NCI-H82 treated with DMSO at 0.1 percent for 48 hours (cell line): ENCODE measurements at regions not wholly inside any gene's neighbourhood (a gene's known extent, or its start where the extent isn't known, plus 50 kb on each side); places are given as distances from the start of the nearest gene placed in this dataset.
A peak's percentile ranks its signal among the peaks of the same experiment; 100 is the strongest.

Experiments used
- DNase-seq: peaks from one replicate; lab custom pipeline; 2025; ENCODE audit not compliant: unreplicated experiment; lab: John Stamatoyannopoulos, UW

DNA sequence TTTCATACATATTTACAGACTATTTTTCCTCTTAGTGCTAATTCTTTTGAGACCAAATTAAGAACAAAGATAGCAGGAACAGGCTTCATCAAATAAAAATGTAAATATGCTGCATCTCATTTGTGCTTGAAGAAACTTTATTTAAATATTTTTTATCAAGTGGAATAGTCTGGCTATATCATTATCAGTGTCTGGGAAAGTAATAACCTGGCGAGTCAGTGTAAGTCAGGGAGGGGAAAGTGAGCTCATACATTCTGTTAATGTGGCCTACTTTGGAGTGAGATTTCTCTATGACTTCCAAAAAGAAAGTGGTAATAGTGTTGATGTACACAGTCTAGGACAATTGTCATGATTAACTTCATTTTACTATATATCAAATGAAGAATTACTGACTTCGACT is 1045.1 kb downstream of the ADGRL2 start:
- no peak for DNase-seq

- no peak for DNase-seq
These were observed 1044.4 kb downstream of the ADGRL2 start for GRCh38 chr1:82844911-82845827.

GRCh38 chr1:82844447-82844846 is 1043.7 kb downstream of the ADGRL2 start:
- DNase-seq: no peak

GRCh38 chr1:82843876-82844275 is 1043.1 kb downstream of the ADGRL2 start:
- no peak for DNase-seq

DNA sequence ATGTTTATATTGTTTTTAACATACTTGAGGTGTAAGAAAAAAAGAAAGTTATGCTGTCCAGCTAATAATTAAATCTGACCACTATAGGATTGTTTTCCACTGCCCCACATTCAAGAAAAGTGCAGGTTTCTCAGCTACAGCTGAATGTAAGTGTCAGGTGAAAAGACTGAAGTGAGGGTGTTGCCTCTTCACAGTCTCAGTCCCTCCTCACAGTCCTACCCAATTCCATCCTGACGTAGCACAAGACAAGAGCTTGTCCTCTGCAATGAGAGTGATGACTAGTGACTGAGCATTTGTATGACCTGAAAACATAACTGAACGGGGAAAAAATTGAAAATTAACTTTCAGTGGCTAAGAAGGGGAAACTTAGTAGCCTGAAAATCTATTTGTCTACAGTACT is 1039.5 kb downstream of the ADGRL2 start:
- DNase-seq: no peak

DNA sequence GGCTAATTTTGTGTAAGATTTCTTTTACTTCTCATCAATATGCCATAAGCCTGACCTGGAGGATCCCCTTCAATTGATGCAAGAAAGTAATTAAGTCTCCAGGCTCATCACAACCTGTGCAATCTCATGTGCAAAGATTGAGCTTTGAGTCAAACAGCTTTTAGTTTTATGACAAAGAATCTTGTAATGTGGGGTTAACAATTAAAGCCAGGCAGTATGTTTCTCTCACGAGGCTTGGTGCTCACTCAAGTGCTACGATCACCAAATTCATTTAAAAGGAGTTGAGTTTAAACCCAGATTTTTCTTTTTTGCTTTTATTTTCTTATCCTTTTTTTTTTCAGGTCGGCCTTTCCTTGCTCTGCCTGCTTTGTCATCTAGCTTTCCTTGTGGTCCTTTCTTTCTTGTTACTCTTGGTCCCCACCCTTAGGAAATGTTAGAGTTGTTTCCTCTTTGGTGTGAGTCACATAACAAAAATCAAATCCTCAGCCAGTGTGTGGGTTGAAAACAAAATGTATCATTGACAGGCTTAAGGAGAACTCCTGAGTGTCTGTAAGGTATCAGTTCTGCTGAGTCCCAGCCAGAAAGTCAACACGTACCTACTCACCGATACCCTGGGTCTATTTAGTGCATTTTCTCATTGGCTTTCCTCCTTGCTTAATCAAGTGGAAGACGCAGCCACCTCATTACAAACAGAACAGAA is 1037.2 kb downstream of the ADGRL2 start:
- no peak for DNase-seq

DNA sequence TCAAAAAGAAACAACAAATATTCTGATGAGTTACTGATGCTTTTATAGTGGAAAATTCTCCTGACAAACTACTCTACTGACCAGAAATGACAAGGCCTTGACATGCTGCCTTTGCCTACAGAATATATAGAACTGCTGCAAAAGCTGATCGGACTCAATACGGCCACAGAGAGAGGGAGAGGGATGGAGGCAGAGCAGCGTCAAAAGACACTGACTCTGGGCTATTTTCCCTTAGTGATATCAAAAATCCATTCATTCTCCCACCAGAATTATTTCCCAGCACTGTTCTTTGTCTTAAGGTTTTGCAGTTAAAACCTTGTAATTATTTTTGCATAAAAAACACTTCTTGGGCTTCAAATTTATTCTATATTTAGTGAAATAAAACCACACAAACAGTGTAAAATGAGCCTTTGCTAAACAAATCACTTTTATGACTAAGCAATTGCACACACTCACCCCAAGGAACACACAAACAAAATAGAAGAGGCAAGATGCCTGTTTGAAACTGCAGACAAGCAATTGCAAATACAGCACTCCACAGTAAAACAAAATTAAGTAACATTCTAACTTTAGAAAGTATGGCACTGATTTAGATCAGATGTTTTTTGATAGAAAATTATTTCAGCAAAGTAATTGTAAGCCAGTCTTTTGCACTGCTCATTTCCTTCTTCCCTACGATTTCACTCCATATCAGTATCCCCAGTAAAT is 1036.4 kb downstream of the ADGRL2 start:
- no peak for DNase-seq

- no peak for DNase-seq
These were observed 1035.7 kb downstream of the ADGRL2 start for GRCh38 chr1:82836213-82836972.

GRCh38 chr1:82830690-82831380 is 1030.1 kb downstream of the ADGRL2 start:
- no peak for DNase-seq

DNA sequence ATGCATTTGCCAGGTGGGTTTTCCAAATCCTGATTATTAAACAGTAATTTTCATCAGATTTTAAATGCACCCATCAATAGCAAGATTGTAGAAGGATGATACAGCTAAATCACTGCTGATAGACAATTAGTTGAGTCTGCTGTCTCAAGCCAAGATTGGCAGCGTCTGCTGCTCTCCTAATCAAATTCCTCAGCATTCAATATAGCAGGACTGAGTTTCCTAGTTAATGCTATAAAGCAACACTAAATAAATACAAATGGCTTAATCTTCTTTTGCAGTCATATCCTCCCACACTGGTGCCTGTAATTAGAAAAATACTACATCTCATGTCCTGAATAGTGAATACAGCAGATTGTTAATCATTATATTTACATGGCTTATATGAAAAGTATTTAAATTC is 1028.8 kb downstream of the ADGRL2 start:
- peak; percentile 40 for DNase-seq

- no peak for DNase-seq
These were observed 1023.1 kb downstream of the ADGRL2 start for GRCh38 chr1:82823876-82824275.

DNA sequence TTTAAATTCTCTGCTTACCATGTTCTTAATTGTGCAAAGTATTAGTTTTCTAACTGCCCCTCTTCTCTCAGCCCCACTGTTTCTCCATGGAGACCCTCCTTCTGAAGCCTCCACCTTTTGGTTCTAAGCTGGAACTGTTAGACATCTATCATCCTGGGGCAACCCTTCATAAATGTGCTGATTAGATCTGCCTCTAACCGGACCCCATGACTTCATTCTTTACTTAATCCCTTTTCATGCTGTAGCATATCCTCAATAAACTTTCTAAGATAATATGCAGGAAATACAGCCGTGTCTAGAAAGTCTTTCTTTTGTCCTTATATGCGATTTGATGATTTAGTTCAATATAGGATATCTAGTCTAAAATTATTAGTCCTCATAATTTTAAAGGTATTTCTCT is 1020.1 kb downstream of the ADGRL2 start:
- DNase-seq: no peak

DNA sequence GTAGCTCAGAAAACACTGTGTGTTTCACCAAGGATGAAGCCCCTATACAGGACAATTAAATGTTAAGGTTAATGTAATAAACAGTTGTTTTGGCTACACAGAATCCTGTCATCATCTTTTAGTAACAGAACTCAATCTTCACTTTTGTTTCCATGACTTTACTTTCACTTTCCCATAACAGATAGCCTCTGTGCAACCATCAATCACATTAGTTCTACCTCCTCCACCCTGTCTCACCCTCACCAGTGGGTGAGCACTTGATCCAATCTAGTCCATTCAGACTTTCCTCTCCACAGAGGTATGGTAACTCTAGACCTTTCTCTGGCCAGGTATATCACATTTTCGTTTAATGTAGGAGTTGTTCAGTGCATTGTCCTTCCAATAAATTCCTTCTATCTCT is 1018.5 kb downstream of the ADGRL2 start:
- DNase-seq: no peak

DNA sequence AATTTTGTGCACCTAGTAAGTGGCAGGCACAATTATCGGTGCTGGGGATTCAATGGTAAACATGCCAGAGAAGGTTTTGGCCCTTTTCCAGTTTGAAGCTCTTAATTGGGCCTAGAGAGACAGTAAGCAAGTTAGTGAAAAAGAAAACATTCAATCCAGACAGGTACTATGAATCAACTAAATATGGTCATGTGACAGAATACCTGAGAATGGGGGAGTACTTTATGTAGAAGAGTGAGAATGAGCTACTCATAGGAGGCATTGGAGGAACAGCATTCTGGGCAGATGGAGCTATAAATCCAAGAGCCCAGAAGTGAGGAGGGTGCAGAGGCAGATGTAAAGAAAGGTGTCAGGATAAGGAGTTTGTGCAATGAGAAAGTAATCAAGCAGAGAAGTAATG is 1017.9 kb downstream of the ADGRL2 start:
- no peak for DNase-seq

GRCh38 chr1:82813386-82813785 is 1012.7 kb downstream of the ADGRL2 start:
- DNase-seq: no peak

- no peak for DNase-seq
These were observed 1009.9 kb downstream of the ADGRL2 start for GRCh38 chr1:82810601-82811000.

DNA sequence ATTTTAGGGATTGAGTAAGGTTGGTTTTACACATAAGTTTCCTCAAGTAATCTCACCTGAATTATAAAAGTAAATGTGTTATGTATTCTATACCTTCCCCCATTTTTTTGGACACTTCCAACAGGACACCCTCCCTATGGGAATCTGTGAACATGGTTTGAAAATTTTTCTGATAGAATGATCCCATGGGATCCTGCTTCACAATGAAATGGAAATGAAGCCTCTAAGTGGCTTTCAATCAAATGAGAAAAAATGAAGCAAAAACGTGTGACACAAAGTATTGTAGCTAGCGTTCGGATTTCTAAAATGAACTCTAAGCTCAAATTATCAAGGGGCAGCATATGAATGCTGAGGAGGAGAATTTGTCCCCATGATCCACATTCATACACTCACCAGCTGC is 1006.8 kb downstream of the ADGRL2 start:
- no peak for DNase-seq

GRCh38 chr1:82806133-82806532 is 1005.4 kb downstream of the ADGRL2 start:
- DNase-seq: no peak

- no peak for DNase-seq
These were observed 1000.4 kb downstream of the ADGRL2 start for GRCh38 chr1:82801176-82801575.

- DNase-seq: no peak
These were observed 1000.0 kb downstream of the ADGRL2 start for GRCh38 chr1:82800721-82801120.
